CD4-positive, CD25-positive, alpha-beta regulatory T cell (primary cell): ENCODE measurements at regions not wholly inside any gene's neighbourhood (a gene's known extent, or its start where the extent isn't known, plus 50 kb on each side); places are given as distances from the start of the nearest gene placed in this dataset.

Experiments used
- ATAC-seq, 2 donors: fragments of 150-1000 bp; cut with Tn5 transposase; one replicate each; pipeline ENCODE4 v1.10.0; 2021; ENCODE audit warnings: low read depth in 2 of 2, moderate number of reproducible peaks in 2 of 2, moderate library complexity in 1 of 2
- DNase-seq, 3 donors: peaks; one replicate each; pipeline versions ENCODE4 v3.0.0 to v3.0.0-alpha.2; 2012 to 2022; ENCODE audit warnings: mixed read lengths in 1 of 3
- H3K27ac ChIP-seq: one replicate; pipeline ENCODE4 v1.7.0; 2013; ENCODE audit warnings: mild to moderate bottlenecking, low read length; ENCODE audit not compliant: insufficient read depth, poor library complexity, severe bottlenecking
- H3K27me3 ChIP-seq: one replicate; pipeline ENCODE4 v1.7.0; 2013; ENCODE audit warnings: low read length; ENCODE audit not compliant: control insufficient read depth, insufficient read depth
- H3K36me3 ChIP-seq: one replicate; pipeline ENCODE4 v1.7.0; 2013; ENCODE audit warnings: mild to moderate bottlenecking, low read length, moderate library complexity; ENCODE audit not compliant: control insufficient read depth, insufficient read depth
- H3K4me1 ChIP-seq: 2 replicates; pipeline ENCODE4 v1.7.0; 2013; ENCODE audit warnings: mild to moderate bottlenecking, low read length; ENCODE audit not compliant: insufficient read depth, control insufficient read depth, poor library complexity, severe bottlenecking
- H3K4me3 ChIP-seq: one replicate; pipeline ENCODE4 v1.7.0; 2013; ENCODE audit warnings: low read depth, mild to moderate bottlenecking, low read length, moderate library complexity
- H3K9me3 ChIP-seq, 2 experiments: 1 replicate in 1 of 2; 2 replicates in 1 of 2; pipeline ENCODE4 v1.7.0; 2013; ENCODE audit warnings: low read length in 2 of 2, mild to moderate bottlenecking in 1 of 2, moderate library complexity in 1 of 2; ENCODE audit not compliant: control insufficient read depth in 2 of 2
- H3K27ac Mint-ChIP-seq, 3 donors: one replicate each; pipeline ENCODE4 v1.8.0; 2020 to 2022; ENCODE audit warnings: mild to moderate bottlenecking in 3 of 3, mixed read lengths in 3 of 3, moderate library complexity in 2 of 3
- H3K27me3 Mint-ChIP-seq: one replicate; pipeline ENCODE4 v1.8.0; 2022; ENCODE audit warnings: mild to moderate bottlenecking, mixed read lengths
- H3K36me3 Mint-ChIP-seq: one replicate; pipeline ENCODE4 v1.8.0; 2020; ENCODE audit warnings: mixed read lengths
- H3K4me1 Mint-ChIP-seq, 4 donors: one replicate each; pipeline ENCODE4 v1.8.0; 2020 to 2022; ENCODE audit warnings: mixed read lengths in 4 of 4, mild to moderate bottlenecking in 1 of 4
- H3K4me3 Mint-ChIP-seq, 4 donors: one replicate each; pipeline ENCODE4 v1.8.0; 2020 to 2022; ENCODE audit warnings: mild to moderate bottlenecking in 4 of 4, mixed read lengths in 4 of 4, moderate library complexity in 3 of 4
- H3K9me3 Mint-ChIP-seq, 7 donors: one replicate each; pipeline ENCODE4 v1.8.0; 2020 to 2022; ENCODE audit warnings: mixed read lengths in 7 of 7, mild to moderate bottlenecking in 3 of 7, moderate library complexity in 2 of 7

- Histone ChIP-seq H3K4me3 (no peak overlapping the region), H3K27ac (no peak overlapping the region), H3K27me3 (no peaks in the 10 kb centered on the region), H3K4me1 (no peaks in the 10 kb centered on the region), H3K36me3 (no peaks in the 10 kb centered on the region), H3K9me3 (no peaks in the 10 kb centered on the region)
- Mint-ChIP-seq H3K9me3 (peaks cover 0 to 4% (median 0%) of the 10 kb centered on the region in 7 donors), H3K27ac (no peak overlapping the region), H3K4me1 (no peaks in the 10 kb centered on the region), H3K4me3 (no peak overlapping the region), H3K27me3 (no peaks in the 10 kb centered on the region), H3K36me3 (no peaks in the 10 kb centered on the region)
- DNase-seq = no peak
- ATAC-seq = no peak
Observed at GRCh38 chr1:166570954-166571353, 268.3 kb upstream of the POGK start.

GRCh38 chr1:166573199-166573598, 266.1 kb upstream of the POGK start:
- no peak overlapping the region for H3K27ac ChIP-seq
- no peaks in the 10 kb centered on the region for H3K4me1 ChIP-seq
- ATAC-seq = no peak
- no peaks in the 10 kb centered on the region for H3K36me3 ChIP-seq
- no peaks in the 10 kb centered on the region for H3K27me3 ChIP-seq
- no peak for DNase-seq
- Mint-ChIP-seq H3K27me3 (no peaks in the 10 kb centered on the region), H3K4me1 (no peaks in the 10 kb centered on the region), H3K9me3 (peaks cover 0 to 4% (median 0%) of the 10 kb centered on the region in 7 donors), H3K36me3 (no peaks in the 10 kb centered on the region), H3K27ac (no peak overlapping the region), H3K4me3 (no peak overlapping the region)
- H3K9me3 ChIP-seq = no peaks in the 10 kb centered on the region
- H3K4me3 ChIP-seq = no peak overlapping the region

GRCh38 chr1:166579557-166580501, 259.4 kb upstream of the POGK start:
- no peaks in the 10 kb centered on the region for H3K4me1 Mint-ChIP-seq
- peaks cover 0 to 4% (median 0%) of the 10 kb centered on the region in 7 donors for H3K9me3 Mint-ChIP-seq
- H3K4me3 ChIP-seq = no peak overlapping the region
- no peaks in the 10 kb centered on the region for H3K27me3 Mint-ChIP-seq
- no peak overlapping the region for H3K4me3 Mint-ChIP-seq
- H3K4me1 ChIP-seq = no peaks in the 10 kb centered on the region
- no peak for DNase-seq
- no peaks in the 10 kb centered on the region for H3K36me3 Mint-ChIP-seq
- no peak overlapping the region for H3K27ac Mint-ChIP-seq
- H3K36me3 ChIP-seq = no peaks in the 10 kb centered on the region
- no peak for ATAC-seq
- peaks cover 2% of the 10 kb centered on the region for H3K27me3 ChIP-seq
- no peak overlapping the region for H3K27ac ChIP-seq
- no peaks in the 10 kb centered on the region for H3K9me3 ChIP-seq

- no peak overlapping the region for H3K27ac ChIP-seq
- no peaks in the 10 kb centered on the region for H3K4me1 Mint-ChIP-seq
- no peaks in the 10 kb centered on the region for H3K9me3 ChIP-seq
- DNase-seq (no peak), ATAC-seq (no peak)
- H3K4me1 ChIP-seq = no peaks in the 10 kb centered on the region
- peaks cover 0 to 4% (median 0%) of the 10 kb centered on the region in 7 donors for H3K9me3 Mint-ChIP-seq
- H3K4me3 Mint-ChIP-seq = no peak overlapping the region
- H3K36me3 Mint-ChIP-seq = no peaks in the 10 kb centered on the region
- H3K36me3 ChIP-seq = no peaks in the 10 kb centered on the region
- H3K27me3 Mint-ChIP-seq = peaks cover 5% of the 10 kb centered on the region
- H3K27me3 ChIP-seq = no peaks in the 10 kb centered on the region
- no peak overlapping the region for H3K4me3 ChIP-seq
- H3K27ac Mint-ChIP-seq = no peak overlapping the region
Observed at GRCh38 chr1:166588741-166589140, 250.5 kb upstream of the POGK start.

- H3K4me3 ChIP-seq = no peak overlapping the region
- no peaks in the 10 kb centered on the region for H3K36me3 Mint-ChIP-seq
- no peak overlapping the region for H3K27ac Mint-ChIP-seq
- H3K27ac ChIP-seq = no peak overlapping the region
- H3K4me1 ChIP-seq = no peaks in the 10 kb centered on the region
- no peaks in the 10 kb centered on the region for H3K27me3 ChIP-seq
- peaks cover 11% of the 10 kb centered on the region for H3K27me3 Mint-ChIP-seq
- no peaks in the 10 kb centered on the region for H3K36me3 ChIP-seq
- ATAC-seq (no peak), DNase-seq (no peak)
- no peaks in the 10 kb centered on the region for H3K4me1 Mint-ChIP-seq
- H3K4me3 Mint-ChIP-seq = no peak overlapping the region
- no peaks in the 10 kb centered on the region for H3K9me3 ChIP-seq
- H3K9me3 Mint-ChIP-seq = peaks cover 0 to 4% (median 0%) of the 10 kb centered on the region in 7 donors
Observed at GRCh38 chr1:166590161-166590560, 249.1 kb upstream of the POGK start.

GRCh38 chr1:166594646-166595045, 244.6 kb upstream of the POGK start:
- ATAC-seq (no peak), DNase-seq (no peak)
- peaks cover 0 to 4% (median 0%) of the 10 kb centered on the region in 7 donors for H3K9me3 Mint-ChIP-seq
- no peaks in the 10 kb centered on the region for H3K36me3 Mint-ChIP-seq
- no peak overlapping the region for H3K4me3 Mint-ChIP-seq
- H3K36me3 ChIP-seq = no peaks in the 10 kb centered on the region
- H3K27ac Mint-ChIP-seq = no peak overlapping the region
- H3K4me1 Mint-ChIP-seq = no peaks in the 10 kb centered on the region
- H3K27me3 Mint-ChIP-seq = peaks cover 11% of the 10 kb centered on the region
- H3K4me1 ChIP-seq = no peaks in the 10 kb centered on the region
- no peaks in the 10 kb centered on the region for H3K9me3 ChIP-seq
- no peak overlapping the region for H3K4me3 ChIP-seq
- H3K27ac ChIP-seq = no peak overlapping the region
- H3K27me3 ChIP-seq = peaks cover 3% of the 10 kb centered on the region

- Histone ChIP-seq H3K4me3 (no peak overlapping the region), H3K4me1 (no peaks in the 10 kb centered on the region), H3K27me3 (peaks cover 3% of the 10 kb centered on the region), H3K9me3 (no peaks in the 10 kb centered on the region), H3K27ac (no peak overlapping the region), H3K36me3 (no peaks in the 10 kb centered on the region)
- H3K27me3 Mint-ChIP-seq = peaks cover 11% of the 10 kb centered on the region
- no peak overlapping the region for H3K4me3 Mint-ChIP-seq
- H3K27ac Mint-ChIP-seq = no peak overlapping the region
- H3K36me3 Mint-ChIP-seq = no peaks in the 10 kb centered on the region
- peaks cover 0 to 2% (median 0%) of the 10 kb centered on the region in 7 donors for H3K9me3 Mint-ChIP-seq
- H3K4me1 Mint-ChIP-seq = no peaks in the 10 kb centered on the region
- no peak for DNase-seq
- no peak for ATAC-seq
Observed at GRCh38 chr1:166597516-166597915, 241.8 kb upstream of the POGK start.

GRCh38 chr1:166600574-166600973, 238.7 kb upstream of the POGK start:
- no peak overlapping the region for H3K4me3 ChIP-seq
- no peaks in the 10 kb centered on the region for H3K9me3 Mint-ChIP-seq
- no peak overlapping the region for H3K27ac Mint-ChIP-seq
- ATAC-seq (no peak), DNase-seq (no peak)
- peaks cover 3% of the 10 kb centered on the region for H3K27me3 ChIP-seq
- peaks cover 4% of the 10 kb centered on the region for H3K27me3 Mint-ChIP-seq
- no peaks in the 10 kb centered on the region for H3K4me1 Mint-ChIP-seq
- no peak overlapping the region for H3K27ac ChIP-seq
- H3K4me3 Mint-ChIP-seq = no peak overlapping the region
- no peaks in the 10 kb centered on the region for H3K36me3 ChIP-seq
- no peaks in the 10 kb centered on the region for H3K36me3 Mint-ChIP-seq
- no peaks in the 10 kb centered on the region for H3K9me3 ChIP-seq
- no peaks in the 10 kb centered on the region for H3K4me1 ChIP-seq
